Fibroblast of lung (primary cell): ENCODE measurements at regions not wholly inside any gene's neighbourhood (a gene's known extent, or its start where the extent isn't known, plus 50 kb on each side); places are given as distances from the start of the nearest gene placed in this dataset.
"Not testable (repeated sequence)": the region's sequence is repeated elsewhere in the genome, so short reads cannot be mapped to it uniquely, and the experiment has no call there.

Source experiments
- CTCF ChIP-seq, 2 donors: IDR thresholded peaks in 1 of 2; conservative IDR thresholded peaks in 1 of 2; 1 replicate in 1 of 2; 2 replicates in 1 of 2; pipeline ENCODE4 v1.5.1; 2011 to 2012; ENCODE audit warnings: low read length in 2 of 2, control low read depth in 1 of 2, inconsistent platforms in 1 of 2, low read depth in 1 of 2, mild to moderate bottlenecking in 1 of 2
- EZH2 ChIP-seq: IDR thresholded peaks from 2 replicates; pipeline ENCODE4 v1.5.1; 2012; ENCODE audit warnings: low read length, control low read depth, mild to moderate bottlenecking; ENCODE audit errors: missing control alignments

GRCh38 chr9:115348936-115349335 is 231.0 kb upstream of the TNC start:
- not testable (repeated sequence) for TF ChIP-seq CTCF (conservative IDR thresholded peaks at IDR 0.05 in 1 of 2, IDR thresholded peaks at IDR 0.05 in 1 of 2; ENCODE audit: low read depth in 1 of 2, low read length in 2 of 2); EZH2
